Effector memory CD8-positive, alpha-beta T cell (primary cell): ENCODE measurements at regions not wholly inside any gene's neighbourhood (a gene's known extent, or its start where the extent isn't known, plus 50 kb on each side); places are given as distances from the start of the nearest gene placed in this dataset.
"Not testable (repeated sequence)": the region's sequence is repeated elsewhere in the genome, so short reads cannot be mapped to it uniquely, and the experiment has no call there.

Source experiments
- ATAC-seq: fragments of 150-1000 bp; cut with Tn5 transposase; replicated peaks from 2 replicates; pipeline ENCODE4 v1.10.0; 2021; ENCODE audit warnings: mild to moderate bottlenecking, moderate library complexity
- DNase-seq, 3 experiments: peaks; one replicate each; pipeline ENCODE4 v3.0.0; 2021
- H3K27ac Mint-ChIP-seq, 2 donors: one replicate each; pipeline ENCODE4 v1.8.0; 2022; ENCODE audit warnings: mild to moderate bottlenecking in 2 of 2, mixed read lengths in 2 of 2, moderate library complexity in 2 of 2
- H3K27me3 Mint-ChIP-seq, 2 donors: one replicate each; pipeline ENCODE4 v1.8.0; 2022; ENCODE audit warnings: mixed read lengths in 2 of 2
- H3K36me3 Mint-ChIP-seq: one replicate; pipeline ENCODE4 v1.8.0; 2022; ENCODE audit warnings: mild to moderate bottlenecking, moderate library complexity, mixed read lengths; ENCODE audit not compliant: insufficient read depth
- H3K4me1 Mint-ChIP-seq, 2 donors: one replicate each; pipeline ENCODE4 v1.8.0; 2022; ENCODE audit warnings: low read depth in 2 of 2, mixed read lengths in 2 of 2
- H3K4me3 Mint-ChIP-seq, 2 donors: one replicate each; pipeline ENCODE4 v1.8.0; 2022; ENCODE audit warnings: mild to moderate bottlenecking in 2 of 2, mixed read lengths in 2 of 2, moderate library complexity in 2 of 2
- H3K9me3 Mint-ChIP-seq, 2 donors: one replicate each; pipeline ENCODE4 v1.8.0; 2022; ENCODE audit warnings: mixed read lengths in 2 of 2

DNA sequence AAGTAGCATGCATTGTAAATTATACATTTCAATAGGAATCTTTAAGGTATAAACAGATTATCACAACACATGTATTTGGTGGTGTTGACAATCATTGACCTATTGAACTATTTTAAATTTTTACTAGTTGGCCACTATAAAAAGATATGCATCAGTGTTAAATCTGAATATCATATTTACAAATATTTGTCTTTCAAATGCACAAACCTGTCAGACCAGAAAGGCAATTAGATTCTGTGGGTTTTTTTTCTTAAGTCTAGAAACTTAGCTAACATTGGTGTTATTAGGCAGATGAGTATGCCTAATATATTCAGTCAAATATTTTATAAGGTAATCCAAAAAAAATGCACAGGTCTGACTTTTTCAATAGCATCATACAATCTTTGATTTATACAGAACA, 241.4 kb upstream of the DGKB start:
- DNase-seq (no peak), ATAC-seq (no peak)
- H3K36me3 Mint-ChIP-seq: no peaks in the 10 kb centered on the region
- no peak overlapping the region for H3K4me3 Mint-ChIP-seq
- H3K4me1 Mint-ChIP-seq: no peaks in the 10 kb centered on the region
- H3K27me3 Mint-ChIP-seq: no peaks in the 10 kb centered on the region
- H3K9me3 Mint-ChIP-seq: peaks cover 0 to 3% of the 10 kb centered on the region in 2 donors
- H3K27ac Mint-ChIP-seq: no peak overlapping the region

DNA sequence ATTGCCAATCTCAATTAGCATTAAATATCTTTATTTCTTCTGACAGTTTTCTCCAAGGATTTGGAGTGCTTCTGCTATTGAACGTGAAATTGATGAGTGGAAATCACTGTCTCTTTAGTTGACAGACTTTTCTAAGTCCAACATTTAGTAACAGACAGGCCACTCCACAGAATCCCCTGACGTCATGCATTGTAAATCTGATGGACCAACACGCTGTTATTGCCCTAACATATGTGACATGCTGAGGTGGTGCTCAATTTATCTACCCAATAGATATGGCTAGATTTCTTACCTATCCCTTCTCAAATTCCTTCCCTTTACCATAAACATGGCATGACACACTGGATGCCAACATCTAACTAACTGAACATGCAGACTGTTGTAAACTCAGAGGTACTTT, 240.6 kb upstream of the DGKB start:
- Mint-ChIP-seq H3K9me3 (peaks cover 0 to 3% of the 10 kb centered on the region in 2 donors), H3K27ac (no peak overlapping the region), H3K4me3 (no peak overlapping the region), H3K4me1 (no peaks in the 10 kb centered on the region), H3K36me3 (no peaks in the 10 kb centered on the region), H3K27me3 (no peaks in the 10 kb centered on the region)
- DNase-seq (no peak), ATAC-seq (no peak)

DNA sequence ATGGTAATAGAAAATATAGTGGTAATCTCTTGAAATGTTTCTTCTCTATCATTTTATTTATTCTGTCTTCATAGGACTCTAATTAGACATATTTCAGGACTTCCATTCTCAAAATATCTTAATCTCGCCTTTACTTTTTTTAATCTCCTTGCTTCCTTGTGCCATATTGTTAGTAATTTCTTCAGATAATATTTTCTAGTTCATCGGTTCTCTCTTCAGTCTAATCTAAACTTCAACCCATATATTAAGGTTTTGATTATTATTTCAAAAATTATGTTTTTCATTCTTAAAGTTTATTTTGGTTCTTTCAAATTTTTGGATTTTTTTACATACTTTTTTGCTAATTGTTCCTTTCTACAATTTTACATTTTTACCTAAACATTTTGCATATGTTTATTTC, 237.9 kb upstream of the DGKB start:
- no peak overlapping the region for H3K27ac Mint-ChIP-seq
- H3K4me1 Mint-ChIP-seq: no peaks in the 10 kb centered on the region
- no peaks in the 10 kb centered on the region for H3K36me3 Mint-ChIP-seq
- no peak overlapping the region for H3K4me3 Mint-ChIP-seq
- no peak for DNase-seq
- no peak for ATAC-seq
- no peaks in the 10 kb centered on the region for H3K27me3 Mint-ChIP-seq
- H3K9me3 Mint-ChIP-seq: peaks cover 0 to 4% of the 10 kb centered on the region in 2 donors

DNA sequence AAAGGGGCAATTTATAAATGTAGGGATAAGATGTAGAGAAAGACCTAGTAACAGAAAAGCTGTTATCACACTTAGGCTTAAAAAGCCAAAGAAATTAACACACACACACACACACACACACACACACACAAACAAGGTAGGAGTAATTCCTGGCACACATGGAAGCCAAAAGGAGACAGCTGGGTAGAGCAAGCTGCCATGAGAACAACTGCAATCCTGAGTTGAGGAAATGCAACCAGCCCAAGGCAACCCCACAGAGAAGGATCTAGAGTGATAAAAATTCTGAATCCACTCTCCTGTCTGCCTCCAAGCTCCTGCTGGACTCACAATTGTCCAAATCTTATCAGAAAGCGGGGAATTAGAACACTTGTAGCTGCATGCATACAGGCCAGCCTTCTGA, 229.1 kb upstream of the DGKB start:
- ATAC-seq (no peak), DNase-seq (no peak)
- Mint-ChIP-seq H3K36me3 (no peaks in the 10 kb centered on the region), H3K27me3 (no peaks in the 10 kb centered on the region), H3K27ac (no peak overlapping the region), H3K4me1 (no peaks in the 10 kb centered on the region), H3K9me3 (peaks cover 0 to 5% of the 10 kb centered on the region in 2 donors), H3K4me3 (no peak overlapping the region)

DNA sequence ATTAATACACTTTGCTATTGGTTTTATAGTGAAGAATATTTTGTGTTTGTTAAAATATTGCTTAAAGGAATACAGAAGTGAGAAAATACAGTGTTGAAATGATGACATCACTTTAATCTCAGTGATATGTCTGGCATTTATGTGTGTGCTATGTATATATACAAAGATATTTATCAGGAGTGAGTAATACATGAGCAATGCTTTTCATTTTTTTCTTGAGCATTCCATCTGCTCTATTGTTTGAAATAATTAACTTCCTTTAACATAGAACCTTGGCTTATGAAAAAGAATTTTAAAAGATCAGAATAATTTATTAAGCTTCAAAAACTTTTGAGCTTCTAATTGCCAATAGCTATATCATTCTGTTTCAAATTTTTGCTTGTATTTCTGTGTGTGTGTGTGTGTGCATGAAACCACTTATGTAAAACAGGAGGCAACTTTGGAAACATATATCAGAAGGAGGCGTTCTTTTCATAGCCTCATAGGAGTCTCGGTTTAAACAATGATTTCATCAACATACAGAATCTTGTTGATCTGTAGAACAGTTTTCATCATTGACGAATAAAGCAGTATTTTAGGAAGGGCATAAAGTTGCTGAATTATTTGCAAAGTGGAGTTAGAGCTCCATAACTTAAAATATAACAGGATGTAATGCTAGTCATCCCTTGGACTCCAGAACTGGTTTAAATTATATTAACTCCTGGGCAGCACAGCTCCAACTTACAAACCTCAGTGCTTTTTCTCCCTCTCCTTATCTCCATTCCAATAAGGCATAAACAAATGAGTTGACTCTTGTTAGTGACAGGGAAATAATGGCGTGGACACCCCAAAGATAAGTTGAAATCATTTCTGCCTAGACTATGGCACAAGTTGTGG, 228.4 kb upstream of the DGKB start:
- H3K4me1 Mint-ChIP-seq: no peaks in the 10 kb centered on the region
- H3K27me3 Mint-ChIP-seq: no peaks in the 10 kb centered on the region
- ATAC-seq (no peak), DNase-seq (no peak)
- peaks cover 0 to 4% of the 10 kb centered on the region in 2 donors for H3K9me3 Mint-ChIP-seq
- no peak overlapping the region for H3K4me3 Mint-ChIP-seq
- no peak overlapping the region for H3K27ac Mint-ChIP-seq
- no peaks in the 10 kb centered on the region for H3K36me3 Mint-ChIP-seq

DNA sequence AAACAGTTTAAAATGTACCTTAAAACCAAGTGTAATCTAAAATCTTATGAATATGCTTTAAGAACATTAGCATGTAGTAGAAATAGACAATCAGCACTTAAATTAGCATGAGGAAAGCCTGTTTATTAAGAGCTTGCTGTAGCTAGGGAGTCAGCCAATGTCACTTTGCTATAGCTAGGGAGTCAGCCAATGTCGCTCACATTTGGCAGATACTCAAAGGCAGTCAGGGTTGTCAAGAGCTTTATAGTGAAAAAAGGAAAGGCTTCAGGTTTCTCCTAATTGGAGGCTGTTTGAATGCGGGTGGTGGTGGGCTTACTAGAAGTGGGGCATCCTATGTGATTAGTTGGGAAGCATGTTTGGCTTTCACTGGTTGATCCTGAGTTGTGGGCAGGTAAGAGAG, 226.2 kb upstream of the DGKB start:
- Mint-ChIP-seq H3K4me3 (no peak overlapping the region), H3K27ac (no peak overlapping the region), H3K9me3 (peaks cover 0 to 4% of the 10 kb centered on the region in 2 donors), H3K27me3 (no peaks in the 10 kb centered on the region), H3K36me3 (no peaks in the 10 kb centered on the region), H3K4me1 (no peaks in the 10 kb centered on the region)
- ATAC-seq: no peak
- no peak for DNase-seq

DNA sequence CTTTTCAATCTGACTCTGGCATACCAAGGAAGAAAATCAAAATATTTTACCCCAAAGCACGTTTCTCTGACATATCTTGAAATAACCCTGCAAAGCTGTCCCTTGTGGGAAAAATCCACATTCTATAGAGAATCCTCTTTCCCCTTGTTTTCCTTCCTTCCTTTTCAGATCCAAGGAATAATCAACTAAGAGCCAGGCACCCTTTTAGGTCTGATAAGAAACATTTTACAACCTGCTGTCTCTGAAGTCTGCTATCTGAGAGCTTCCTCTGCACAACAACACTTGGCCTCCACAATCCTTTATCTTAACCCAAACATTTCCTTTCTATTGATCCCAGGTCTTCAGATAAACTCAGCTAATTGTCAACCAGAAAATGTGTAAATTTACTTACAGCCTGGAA, 224.1 kb upstream of the DGKB start:
- not testable (repeated sequence) for H3K27ac Mint-ChIP-seq, H3K27me3 Mint-ChIP-seq, H3K4me3 Mint-ChIP-seq, H3K4me1 Mint-ChIP-seq, ATAC-seq, H3K36me3 Mint-ChIP-seq, DNase-seq
- H3K9me3 Mint-ChIP-seq: peaks cover 6 to 13% of the 10 kb centered on the region in 2 donors

DNA sequence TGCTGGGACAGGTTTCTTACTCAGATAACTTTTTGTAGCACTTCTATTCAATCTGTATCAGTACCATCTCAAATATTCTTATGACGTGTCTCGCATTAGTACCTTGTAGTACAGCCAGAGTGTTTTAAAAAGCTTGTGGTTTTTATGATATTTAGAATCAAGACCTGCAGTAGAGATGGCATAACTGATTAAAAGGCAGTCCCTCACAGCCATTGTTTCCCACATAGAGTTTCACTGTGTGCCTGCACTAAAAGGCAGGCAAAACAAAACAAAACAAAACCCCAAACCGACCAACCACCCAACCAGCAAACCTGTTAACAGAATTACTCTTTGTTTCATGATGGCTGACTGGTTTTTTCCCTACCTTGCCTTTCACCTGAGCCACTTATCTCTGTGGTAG, 221.3 kb upstream of the DGKB start:
- ATAC-seq (no peak), DNase-seq (no peak)
- Mint-ChIP-seq H3K9me3 (peaks cover 10 to 22% of the 10 kb centered on the region in 2 donors), H3K27ac (no peak overlapping the region), H3K4me3 (no peak overlapping the region), H3K36me3 (no peaks in the 10 kb centered on the region), H3K27me3 (no peaks in the 10 kb centered on the region), H3K4me1 (no peaks in the 10 kb centered on the region)

DNA sequence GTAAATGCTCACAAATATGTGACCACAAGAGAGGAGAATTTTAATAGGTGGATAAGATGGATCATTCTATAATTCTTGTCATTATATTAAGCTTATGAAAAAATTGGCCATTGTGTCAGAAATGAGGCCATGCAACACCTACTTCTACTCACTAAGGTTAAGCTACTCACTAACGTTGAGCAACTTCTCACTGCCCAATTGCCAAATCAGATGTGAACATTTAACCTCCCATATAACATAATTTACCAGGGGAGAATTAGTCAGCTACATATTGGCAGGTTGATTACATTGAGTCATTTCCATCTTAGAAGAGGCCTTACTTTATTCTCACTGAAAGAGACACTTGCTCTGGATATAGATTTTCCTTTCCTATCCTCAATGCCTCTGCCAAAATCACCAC, 211.2 kb upstream of the DGKB start:
- H3K4me1 Mint-ChIP-seq: no peaks in the 10 kb centered on the region
- peaks cover 3 to 4% of the 10 kb centered on the region in 2 donors for H3K9me3 Mint-ChIP-seq
- no peak overlapping the region for H3K27ac Mint-ChIP-seq
- no peaks in the 10 kb centered on the region for H3K27me3 Mint-ChIP-seq
- no peak for ATAC-seq
- no peaks in the 10 kb centered on the region for H3K36me3 Mint-ChIP-seq
- H3K4me3 Mint-ChIP-seq: no peak overlapping the region
- no peak for DNase-seq

DNA sequence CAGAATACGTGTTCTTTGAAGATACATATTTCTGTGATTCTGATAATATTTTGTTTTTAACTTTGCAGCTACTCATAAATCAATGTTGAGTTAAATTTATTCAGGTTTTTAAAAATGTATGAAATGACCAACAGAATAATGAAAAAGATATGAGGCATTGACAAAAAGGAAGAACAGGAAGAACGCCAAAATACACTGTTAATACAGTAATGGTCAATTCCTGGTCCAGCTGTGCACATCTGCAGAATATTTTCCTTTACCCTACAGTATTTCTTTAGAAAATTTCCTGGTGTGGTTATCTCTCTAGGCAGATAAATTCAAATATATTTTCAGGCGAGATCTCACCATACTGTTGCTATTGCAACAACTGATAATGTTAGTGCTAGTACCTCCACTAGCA, 203.2 kb upstream of the DGKB start:
- Mint-ChIP-seq H3K4me3 (no peak overlapping the region), H3K27me3 (no peaks in the 10 kb centered on the region), H3K36me3 (no peaks in the 10 kb centered on the region), H3K27ac (no peak overlapping the region), H3K4me1 (no peaks in the 10 kb centered on the region), H3K9me3 (peaks cover 14 to 15% of the 10 kb centered on the region in 2 donors)
- ATAC-seq (no peak), DNase-seq (no peak)

DNA sequence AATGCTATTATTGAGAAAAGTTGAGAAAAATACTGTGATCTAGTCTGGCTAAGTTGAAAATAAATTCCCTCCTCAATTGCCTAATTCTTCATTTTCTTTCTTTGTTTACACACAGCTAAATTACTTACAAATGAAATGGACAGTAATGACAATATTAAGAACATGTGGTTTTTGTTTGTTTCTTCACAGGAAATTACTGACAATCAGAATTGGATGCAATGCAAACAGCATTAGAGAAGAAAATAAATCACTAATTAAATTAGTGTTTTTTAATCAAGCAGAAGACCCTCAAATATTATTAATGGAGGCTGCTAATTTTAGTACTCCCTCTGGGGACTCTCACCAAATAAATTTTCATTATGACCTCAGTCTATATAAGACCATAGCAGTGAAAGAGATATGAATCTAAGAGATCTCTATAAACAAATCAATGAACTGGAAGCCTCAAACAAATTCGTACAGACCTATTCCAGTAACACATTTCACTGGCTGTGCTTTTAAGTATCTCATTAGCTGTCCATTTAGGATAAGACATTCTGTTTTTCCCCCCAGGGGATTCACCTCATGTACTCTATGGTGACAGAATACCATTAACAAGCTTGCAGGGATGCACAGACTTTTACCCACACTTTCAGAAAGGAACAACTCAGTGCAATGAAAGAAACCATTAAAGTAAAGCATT, 202.0 kb upstream of the DGKB start:
- H3K36me3 Mint-ChIP-seq: no peaks in the 10 kb centered on the region
- H3K27ac Mint-ChIP-seq: no peak overlapping the region
- H3K27me3 Mint-ChIP-seq: no peaks in the 10 kb centered on the region
- H3K4me3 Mint-ChIP-seq: no peak overlapping the region
- no peaks in the 10 kb centered on the region for H3K4me1 Mint-ChIP-seq
- ATAC-seq (no peak), DNase-seq (no peak)
- peaks cover 14 to 15% of the 10 kb centered on the region in 2 donors for H3K9me3 Mint-ChIP-seq

DNA sequence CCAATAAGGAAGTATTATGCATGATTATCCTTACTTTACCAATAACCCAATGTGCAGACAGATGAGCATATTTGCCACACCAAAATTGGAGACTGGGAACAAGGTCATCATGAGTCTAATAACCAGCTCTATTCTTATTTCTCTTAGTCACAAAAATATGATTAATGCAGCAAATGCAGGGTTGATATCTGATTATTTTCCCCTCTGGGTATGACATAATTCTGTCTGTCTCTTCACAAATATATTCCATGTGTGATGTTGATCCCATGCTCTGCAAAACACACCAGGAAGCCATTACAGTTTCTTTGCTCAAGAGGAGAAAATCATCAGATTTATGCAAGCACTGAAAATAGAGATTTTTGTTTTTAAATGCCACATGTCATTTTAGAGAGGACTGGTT, 196.5 kb upstream of the DGKB start:
- Mint-ChIP-seq H3K36me3 (no peaks in the 10 kb centered on the region), H3K4me3 (no peak overlapping the region), H3K4me1 (no peaks in the 10 kb centered on the region), H3K27me3 (no peaks in the 10 kb centered on the region), H3K27ac (no peak overlapping the region), H3K9me3 (peaks cover 0 to 7% of the 10 kb centered on the region in 2 donors)
- DNase-seq (no peak), ATAC-seq (no peak)

DNA sequence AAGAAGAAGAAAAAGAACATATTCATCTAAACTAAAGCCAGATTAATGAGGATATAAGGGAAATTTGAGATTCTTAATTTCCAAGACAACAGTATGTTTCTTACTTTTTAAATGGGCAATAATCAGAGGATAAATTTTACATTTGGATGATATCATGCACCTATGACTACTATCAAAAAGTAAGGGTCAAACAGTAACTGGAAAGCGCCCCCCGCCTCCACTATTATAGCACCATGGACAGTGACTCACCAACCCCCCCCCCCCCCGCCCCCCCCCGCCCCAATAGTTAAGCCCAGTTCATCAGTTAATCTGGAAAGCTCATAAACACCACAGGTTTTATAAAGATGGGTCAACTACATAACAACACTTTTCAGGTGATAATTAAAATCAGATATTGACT, 194.3 kb upstream of the DGKB start:
- Mint-ChIP-seq H3K27ac (no peak overlapping the region), H3K4me1 (no peaks in the 10 kb centered on the region), H3K9me3 (peaks cover 0 to 5% of the 10 kb centered on the region in 2 donors), H3K36me3 (no peaks in the 10 kb centered on the region), H3K4me3 (no peak overlapping the region), H3K27me3 (no peaks in the 10 kb centered on the region)
- DNase-seq (no peak), ATAC-seq (no peak)

DNA sequence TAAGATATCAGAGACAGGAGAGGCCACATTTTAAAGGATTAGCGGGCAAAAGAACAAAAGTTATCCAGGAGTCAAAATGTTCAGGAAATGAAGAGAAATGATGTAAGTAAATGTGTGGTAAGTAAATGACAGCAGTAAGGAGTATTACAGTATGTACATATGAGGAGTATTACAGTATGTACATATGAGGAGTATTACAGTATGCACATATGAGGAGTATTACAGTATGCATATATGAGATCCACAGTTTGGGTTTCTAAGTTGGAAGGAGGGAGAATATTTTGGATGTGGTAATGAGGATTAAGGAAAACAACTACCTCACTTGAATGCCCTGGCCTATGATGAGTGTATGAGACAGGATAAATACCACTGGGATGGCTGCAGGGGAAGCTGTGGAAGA, 192.4 kb upstream of the DGKB start:
- Mint-ChIP-seq H3K27ac (no peak overlapping the region), H3K27me3 (no peaks in the 10 kb centered on the region), H3K36me3 (no peaks in the 10 kb centered on the region), H3K4me3 (no peak overlapping the region), H3K9me3 (peaks cover 0 to 3% of the 10 kb centered on the region in 2 donors), H3K4me1 (no peaks in the 10 kb centered on the region)
- DNase-seq: no peak
- no peak for ATAC-seq
